Motor neuron (in vitro differentiated cells): ENCODE measurements at regions not wholly inside any gene's neighbourhood (a gene's known extent, or its start where the extent isn't known, plus 50 kb on each side); places are given as distances from the start of the nearest gene placed in this dataset.

ENCODE experiments used
- ATAC-seq, 8 experiments: fragments of 200-7000 bp; cut with Tn5 transposase; replicated peaks in 6 of 8; 2 replicates each; pipeline ENCODE4 v1.8.0; 2021; ENCODE audit warnings: mild to moderate bottlenecking in 8 of 8, moderate library complexity in 8 of 8
- H3K27ac ChIP-seq, 2 donors: fragments of 250-450 bp; sonication (Bioruptor Pico); 2 replicates each; pipeline ENCODE4 v1.9.0; 2021; ENCODE audit warnings: antibody characterized with exemption in 2 of 2, mild to moderate bottlenecking in 2 of 2, moderate library complexity in 1 of 2
- H3K4me1 ChIP-seq, 2 donors: fragments of 250-450 bp; sonication (Bioruptor Pico); replicated peaks in 1 of 2; 2 replicates each; pipeline ENCODE4 v1.6.1; 2021; ENCODE audit warnings: antibody characterized with exemption in 2 of 2, mild to moderate bottlenecking in 2 of 2, moderate library complexity in 1 of 2
- H3K4me3 ChIP-seq, 5 donors: fragments of 250-450 bp; sonication (Bioruptor Pico); 2 replicates each; pipeline ENCODE4 v1.9.0; 2021; ENCODE audit warnings: antibody characterized with exemption in 5 of 5, mild to moderate bottlenecking in 5 of 5, moderate library complexity in 4 of 5
- WGBS, 10 experiments: fragments of 450-650 bp; shearing (Covaris generic); methylation state at CpG; one replicate each; pipeline ENCODE4 v1.0.0; 2022; 5-methylcytosine and 5-hydroxymethylcytosine counted together
- in situ Hi-C, 9 experiments: fragments of 400-800 bp; cut with MboI; loops; one replicate each; pipeline ENCODE4 v1.15.0; 2021; ENCODE audit warnings: low sequenced_read_pairs in 9 of 9, low pct_unique_long_range_greater_than_20kb in 2 of 9; ENCODE audit not compliant: unreplicated experiment in 9 of 9

- ATAC-seq, result no peak
- WGBS, 10 experiments, result 45 to 89% (median 60%) methylated on average over 3 to 7 of the region's 13 CpGs; no CpG with 5 or more reads in 5 of the 10 experiments
- in situ Hi-C loops, result no loop called here
- no peak overlapping the region for H3K4me3 ChIP-seq
- H3K27ac ChIP-seq, result no peak overlapping the region
- peaks cover 7 to 14% of the 10 kb centered on the region in 2 donors for H3K4me1 ChIP-seq
These were observed 199.4 kb downstream of the PHETA1 start for GRCh38 chr12:111169456-111169855.

GRCh38 chr12:111169032-111169431 lies 199.9 kb downstream of the PHETA1 start:
- WGBS, 10 experiments, result 20 to 85% (median 80%) methylated on average over 1 to 4 of the region's 8 CpGs; no CpG with 5 or more reads in 7 of the 10 experiments
- no peak for ATAC-seq
- Histone ChIP-seq H3K27ac (no peak overlapping the region), H3K4me1 (peaks cover 7 to 13% of the 10 kb centered on the region in 2 donors), H3K4me3 (no peak overlapping the region)
- in situ Hi-C loops, result no loop called here

GRCh38 chr12:111168009-111168900 lies 200.6 kb downstream of the PHETA1 start:
- ATAC-seq, result no peak
- Histone ChIP-seq H3K27ac (no peak overlapping the region), H3K4me3 (no peak overlapping the region), H3K4me1 (peaks cover 7 to 11% of the 10 kb centered on the region in 2 donors)
- in situ Hi-C loops, result no loop called here
- WGBS, 10 experiments, result 0 to 97% (median 76%) methylated on average over 1 to 11 of the region's 16 CpGs; no CpG with 5 or more reads in 1 of the 10 experiments

GRCh38 chr12:111166779-111167540 lies 201.9 kb downstream of the PHETA1 start:
- Histone ChIP-seq H3K27ac (no peak overlapping the region), H3K4me3 (no peak overlapping the region), H3K4me1 (peaks cover 0 to 3% of the 10 kb centered on the region in 2 donors)
- ATAC-seq, result no peak
- in situ Hi-C loops, result no loop called here
- 28 to 84% (median 72%) methylated on average over 1 to 10 of the region's 22 CpGs; no CpG with 5 or more reads in 2 of the 10 experiments for WGBS, 10 experiments

GRCh38 chr12:111164833-111165525 lies 203.9 kb downstream of the PHETA1 start:
- in situ Hi-C loops, result no loop called here
- Histone ChIP-seq H3K4me3 (no peak overlapping the region), H3K4me1 (peaks cover 0 to 10% of the 10 kb centered on the region in 2 donors), H3K27ac (no peak overlapping the region)
- no peak for ATAC-seq
- 14 to 100% (median 88%) methylated on average over 1 to 7 of the region's 9 CpGs; no CpG with 5 or more reads in 2 of the 10 experiments for WGBS, 10 experiments

- in situ Hi-C loops, result no loop called here
- no peak for ATAC-seq
- Histone ChIP-seq H3K4me3 (no peak overlapping the region), H3K27ac (no peak overlapping the region), H3K4me1 (peaks cover 0 to 10% of the 10 kb centered on the region in 2 donors)
- WGBS, 10 experiments, result 13 to 100% (median 78%) methylated on average over 1 to 3 of the region's 4 CpGs; no CpG with 5 or more reads in 3 of the 10 experiments
These were observed 205.5 kb downstream of the PHETA1 start for GRCh38 chr12:111163422-111163821.

GRCh38 chr12:111161898-111162297 lies 207.0 kb downstream of the PHETA1 start:
- in situ Hi-C loops, result no loop called here
- no peak overlapping the region for H3K4me3 ChIP-seq
- no peak overlapping the region for H3K27ac ChIP-seq
- no peak for ATAC-seq
- H3K4me1 ChIP-seq, result peaks cover 0 to 10% of the 10 kb centered on the region in 2 donors
- 67 to 100% (median 100%) methylated on average over 1 to 5 of the region's 7 CpGs; no CpG with 5 or more reads in 4 of the 10 experiments for WGBS, 10 experiments

- no peak overlapping the region for H3K27ac ChIP-seq
- no peak overlapping the region for H3K4me3 ChIP-seq
- peak in 5 of 8 experiments; percentile 47 to 65 (median 57) for ATAC-seq
- 13 to 80% (median 70%) methylated on average over 2 to 8 of the region's 25 CpGs; no CpG with 5 or more reads in 5 of the 10 experiments for WGBS, 10 experiments
- H3K4me1 ChIP-seq, result peaks cover 3 to 17% of the 10 kb centered on the region in 2 donors
- in situ Hi-C loops, result no loop called here
These were observed 208.3 kb downstream of the PHETA1 start for GRCh38 chr12:111160350-111161241.

- ATAC-seq, result no peak
- no peak overlapping the region for H3K4me3 ChIP-seq
- H3K27ac ChIP-seq, result no peak overlapping the region
- in situ Hi-C loops, result no loop called here
- 87 to 100% (median 93%) methylated on average over 1 to 7 of the region's 8 CpGs; no CpG with 5 or more reads in 3 of the 10 experiments for WGBS, 10 experiments
- H3K4me1 ChIP-seq, result peaks cover 11 to 27% of the 10 kb centered on the region in 2 donors
These were observed 209.9 kb downstream of the PHETA1 start for GRCh38 chr12:111158992-111159391.

- no peak overlapping the region for H3K27ac ChIP-seq
- WGBS, 10 experiments, result 19 to 100% (median 53%) methylated on average over 1 to 2 of the region's 2 CpGs; no CpG with 5 or more reads in 2 of the 10 experiments
- no peak for ATAC-seq
- peaks cover 14 to 29% of the 10 kb centered on the region in 2 donors for H3K4me1 ChIP-seq
- H3K4me3 ChIP-seq, result no peak overlapping the region
- in situ Hi-C loops, result no loop called here
These were observed 211.4 kb downstream of the PHETA1 start for GRCh38 chr12:111157486-111157885.

GRCh38 chr12:111156304-111156703 lies 212.6 kb downstream of the PHETA1 start:
- ATAC-seq, result no peak
- Histone ChIP-seq H3K27ac (no peak overlapping the region), H3K4me3 (no peak overlapping the region), H3K4me1 (peaks cover 18 to 29% of the 10 kb centered on the region in 2 donors)
- 10 to 100% (median 96%) methylated on average over 1 to 3 of the region's 3 CpGs; no CpG with 5 or more reads in 5 of the 10 experiments for WGBS, 10 experiments
- in situ Hi-C loops, result no loop called here

- no peak overlapping the region for H3K4me3 ChIP-seq
- no peak overlapping the region for H3K27ac ChIP-seq
- 58 to 95% (median 88%) methylated on average over 3 to 8 of the region's 8 CpGs; no CpG with 5 or more reads in 1 of the 10 experiments for WGBS, 10 experiments
- peaks cover 26 to 30% of the 10 kb centered on the region in 2 donors for H3K4me1 ChIP-seq
- peak in 1 of 8 experiments; percentile 20 for ATAC-seq
- in situ Hi-C loops, result no loop called here
These were observed 213.4 kb downstream of the PHETA1 start for GRCh38 chr12:111155521-111155920.
